Esophagus muscularis mucosa (tissue), 4 donors: ENCODE measurements at regions not wholly inside any gene's neighbourhood (a gene's known extent, or its start where the extent isn't known, plus 50 kb on each side); places are given as distances from the start of the nearest gene placed in this dataset.

Source experiments
- CTCF ChIP-seq, 3 experiments: fragments of 200-600 bp in 2 of 3; fragments of 450-650 bp in 1 of 3; sonication (generic) in 2 of 3; IDR thresholded peaks; one replicate each; pipeline ENCODE4 v1.5.1; 2017 to 2019; ENCODE audit warnings: antibody characterized with exemption in 3 of 3, mild to moderate bottlenecking in 2 of 3, moderate library complexity in 1 of 3
- EP300 ChIP-seq: sonication (generic); formaldehyde crosslinking; IDR thresholded peaks from one replicate; pipeline ENCODE4 v1.6.1; 2017; ENCODE audit warnings: antibody characterized with exemption
- POLR2A ChIP-seq: fragments of 450-650 bp; IDR thresholded peaks from one replicate; pipeline ENCODE4 v1.6.1; 2017; ENCODE audit warnings: antibody characterized with exemption, moderate library complexity, mild to moderate bottlenecking, low read depth
- POLR2AphosphoS5 ChIP-seq, 2 donors: sonication (generic); formaldehyde crosslinking; IDR thresholded peaks; one replicate each; pipeline ENCODE4 v1.6.1; 2017; ENCODE audit warnings: antibody characterized with exemption in 2 of 2

DNA sequence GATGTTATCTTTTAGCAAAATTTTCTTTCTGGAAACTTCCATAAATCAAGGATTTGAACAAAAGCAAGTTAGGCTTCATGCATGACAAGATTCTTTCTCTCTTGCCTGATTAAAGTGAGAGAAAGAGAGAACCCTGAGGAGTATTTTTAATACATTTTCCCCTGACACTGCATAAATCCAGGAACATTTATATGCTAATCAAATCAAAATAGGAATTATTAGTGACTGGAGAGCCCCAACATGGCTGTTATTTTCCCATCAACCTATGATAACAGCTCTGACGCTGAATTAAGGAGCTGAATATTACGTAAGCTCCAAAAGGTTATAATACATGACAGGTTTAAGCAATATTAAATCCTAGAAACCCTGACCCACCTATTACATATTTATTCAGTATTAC lies 930.2 kb upstream of the PIK3C3 start:
- TF ChIP-seq POLR2A (no peak), CTCF (IDR thresholded peaks at IDR 0.05) (no peak), EP300 (no peak), POLR2AphosphoS5 (IDR thresholded peaks at IDR 0.05) (no peak)
